Liver (tissue), 3 donors: ENCODE measurements at regions not wholly inside any gene's neighbourhood (a gene's known extent, or its start where the extent isn't known, plus 50 kb on each side); places are given as distances from the start of the nearest gene placed in this dataset.

ENCODE experiments used
- FOXA1 ChIP-seq: IDR thresholded peaks from 2 replicates; pipeline ENCODE4 v1.6.1; 2016; ENCODE audit warnings: antibody characterized with exemption
- FOXA2 ChIP-seq: IDR thresholded peaks from 2 replicates; pipeline ENCODE4 v1.6.1; 2016; ENCODE audit warnings: antibody characterized with exemption
- HNF4A ChIP-seq, 2 donors: conservative IDR thresholded peaks; 2 replicates each; pipeline ENCODE4 v1.6.1; 2016; ENCODE audit warnings: antibody characterized with exemption in 2 of 2, mild to moderate bottlenecking in 2 of 2
- HNF4G ChIP-seq: IDR thresholded peaks from 2 replicates; pipeline ENCODE4 v1.6.1; 2016; ENCODE audit warnings: antibody characterized with exemption
- JUND ChIP-seq, 2 donors: IDR thresholded peaks; 2 replicates each; pipeline ENCODE4 v1.6.1; 2016; ENCODE audit warnings: antibody characterized with exemption in 2 of 2
- RXRA ChIP-seq, 2 donors: IDR thresholded peaks; 2 replicates each; pipeline ENCODE4 v1.6.1; 2017 to 2018; ENCODE audit warnings: antibody characterized with exemption in 2 of 2, mild to moderate bottlenecking in 1 of 2
- SP1 ChIP-seq: IDR thresholded peaks from 2 replicates; pipeline ENCODE4 v1.6.1; 2018; ENCODE audit warnings: antibody characterized with exemption, mild to moderate bottlenecking
- YY1 ChIP-seq: IDR thresholded peaks from 2 replicates; pipeline ENCODE4 v1.6.1; 2016; ENCODE audit warnings: antibody characterized with exemption, mild to moderate bottlenecking
- TF ChIP-seq, protein P1 (sequence below): fragments of 150-350 bp; IDR thresholded peaks from 2 replicates; pipeline ENCODE4 v1.5.1; 2017; ENCODE audit warnings: improper control_type of control experiment, low read depth, low read length; ENCODE audit not compliant: missing input control
- TF ChIP-seq, protein P2 (sequence below): IDR thresholded peaks from 2 replicates; pipeline ENCODE4 v1.6.1; 2016; ENCODE audit warnings: antibody characterized with exemption, mild to moderate bottlenecking
- TF ChIP-seq, protein P3 (sequence below): IDR thresholded peaks from 2 replicates; pipeline ENCODE4 v1.6.1; 2016; ENCODE audit warnings: antibody characterized with exemption
- TF ChIP-seq, protein P4 (sequence below): IDR thresholded peaks from 2 replicates; pipeline ENCODE4 v1.6.1; 2016; ENCODE audit warnings: antibody characterized with exemption
- TF ChIP-seq, protein P5 (sequence below): IDR thresholded peaks from 2 replicates; pipeline ENCODE4 v1.6.1; 2016; ENCODE audit warnings: antibody characterized with exemption
- donor health status: healthy.
- donor health status: healthy.

DNA sequence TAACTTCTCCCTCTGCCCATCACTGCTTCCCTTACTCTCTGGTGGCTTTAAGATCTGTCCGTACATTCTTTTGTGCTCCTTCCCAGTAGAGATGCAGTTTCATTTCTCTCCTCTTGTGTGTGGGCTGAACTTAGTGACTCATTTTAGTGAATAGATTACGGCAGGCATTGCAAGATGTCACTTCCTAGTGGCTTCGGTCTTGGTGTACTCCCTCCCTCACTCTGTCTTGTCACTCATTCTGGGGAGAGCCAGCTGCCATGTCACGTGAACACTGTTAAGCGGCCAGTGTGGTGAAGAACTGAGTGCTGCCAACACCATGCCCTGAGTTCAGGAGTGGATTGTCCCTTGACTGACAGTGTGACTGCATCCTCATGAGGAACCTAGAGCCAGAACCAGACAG is 115.9 kb downstream of the OTOR start:
- TF ChIP-seq, protein P1, sequence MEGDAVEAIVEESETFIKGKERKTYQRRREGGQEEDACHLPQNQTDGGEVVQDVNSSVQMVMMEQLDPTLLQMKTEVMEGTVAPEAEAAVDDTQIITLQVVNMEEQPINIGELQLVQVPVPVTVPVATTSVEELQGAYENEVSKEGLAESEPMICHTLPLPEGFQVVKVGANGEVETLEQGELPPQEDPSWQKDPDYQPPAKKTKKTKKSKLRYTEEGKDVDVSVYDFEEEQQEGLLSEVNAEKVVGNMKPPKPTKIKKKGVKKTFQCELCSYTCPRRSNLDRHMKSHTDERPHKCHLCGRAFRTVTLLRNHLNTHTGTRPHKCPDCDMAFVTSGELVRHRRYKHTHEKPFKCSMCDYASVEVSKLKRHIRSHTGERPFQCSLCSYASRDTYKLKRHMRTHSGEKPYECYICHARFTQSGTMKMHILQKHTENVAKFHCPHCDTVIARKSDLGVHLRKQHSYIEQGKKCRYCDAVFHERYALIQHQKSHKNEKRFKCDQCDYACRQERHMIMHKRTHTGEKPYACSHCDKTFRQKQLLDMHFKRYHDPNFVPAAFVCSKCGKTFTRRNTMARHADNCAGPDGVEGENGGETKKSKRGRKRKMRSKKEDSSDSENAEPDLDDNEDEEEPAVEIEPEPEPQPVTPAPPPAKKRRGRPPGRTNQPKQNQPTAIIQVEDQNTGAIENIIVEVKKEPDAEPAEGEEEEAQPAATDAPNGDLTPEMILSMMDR, result no peak
- TF ChIP-seq, protein P2, sequence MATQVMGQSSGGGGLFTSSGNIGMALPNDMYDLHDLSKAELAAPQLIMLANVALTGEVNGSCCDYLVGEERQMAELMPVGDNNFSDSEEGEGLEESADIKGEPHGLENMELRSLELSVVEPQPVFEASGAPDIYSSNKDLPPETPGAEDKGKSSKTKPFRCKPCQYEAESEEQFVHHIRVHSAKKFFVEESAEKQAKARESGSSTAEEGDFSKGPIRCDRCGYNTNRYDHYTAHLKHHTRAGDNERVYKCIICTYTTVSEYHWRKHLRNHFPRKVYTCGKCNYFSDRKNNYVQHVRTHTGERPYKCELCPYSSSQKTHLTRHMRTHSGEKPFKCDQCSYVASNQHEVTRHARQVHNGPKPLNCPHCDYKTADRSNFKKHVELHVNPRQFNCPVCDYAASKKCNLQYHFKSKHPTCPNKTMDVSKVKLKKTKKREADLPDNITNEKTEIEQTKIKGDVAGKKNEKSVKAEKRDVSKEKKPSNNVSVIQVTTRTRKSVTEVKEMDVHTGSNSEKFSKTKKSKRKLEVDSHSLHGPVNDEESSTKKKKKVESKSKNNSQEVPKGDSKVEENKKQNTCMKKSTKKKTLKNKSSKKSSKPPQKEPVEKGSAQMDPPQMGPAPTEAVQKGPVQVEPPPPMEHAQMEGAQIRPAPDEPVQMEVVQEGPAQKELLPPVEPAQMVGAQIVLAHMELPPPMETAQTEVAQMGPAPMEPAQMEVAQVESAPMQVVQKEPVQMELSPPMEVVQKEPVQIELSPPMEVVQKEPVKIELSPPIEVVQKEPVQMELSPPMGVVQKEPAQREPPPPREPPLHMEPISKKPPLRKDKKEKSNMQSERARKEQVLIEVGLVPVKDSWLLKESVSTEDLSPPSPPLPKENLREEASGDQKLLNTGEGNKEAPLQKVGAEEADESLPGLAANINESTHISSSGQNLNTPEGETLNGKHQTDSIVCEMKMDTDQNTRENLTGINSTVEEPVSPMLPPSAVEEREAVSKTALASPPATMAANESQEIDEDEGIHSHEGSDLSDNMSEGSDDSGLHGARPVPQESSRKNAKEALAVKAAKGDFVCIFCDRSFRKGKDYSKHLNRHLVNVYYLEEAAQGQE, result no peak
- TF ChIP-seq, protein P3, sequence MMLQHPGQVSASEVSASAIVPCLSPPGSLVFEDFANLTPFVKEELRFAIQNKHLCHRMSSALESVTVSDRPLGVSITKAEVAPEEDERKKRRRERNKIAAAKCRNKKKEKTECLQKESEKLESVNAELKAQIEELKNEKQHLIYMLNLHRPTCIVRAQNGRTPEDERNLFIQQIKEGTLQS, result no peak
- TF ChIP-seq, protein P4, sequence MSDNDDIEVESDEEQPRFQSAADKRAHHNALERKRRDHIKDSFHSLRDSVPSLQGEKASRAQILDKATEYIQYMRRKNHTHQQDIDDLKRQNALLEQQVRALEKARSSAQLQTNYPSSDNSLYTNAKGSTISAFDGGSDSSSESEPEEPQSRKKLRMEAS, result no peak
- TF ChIP-seq, protein P5, sequence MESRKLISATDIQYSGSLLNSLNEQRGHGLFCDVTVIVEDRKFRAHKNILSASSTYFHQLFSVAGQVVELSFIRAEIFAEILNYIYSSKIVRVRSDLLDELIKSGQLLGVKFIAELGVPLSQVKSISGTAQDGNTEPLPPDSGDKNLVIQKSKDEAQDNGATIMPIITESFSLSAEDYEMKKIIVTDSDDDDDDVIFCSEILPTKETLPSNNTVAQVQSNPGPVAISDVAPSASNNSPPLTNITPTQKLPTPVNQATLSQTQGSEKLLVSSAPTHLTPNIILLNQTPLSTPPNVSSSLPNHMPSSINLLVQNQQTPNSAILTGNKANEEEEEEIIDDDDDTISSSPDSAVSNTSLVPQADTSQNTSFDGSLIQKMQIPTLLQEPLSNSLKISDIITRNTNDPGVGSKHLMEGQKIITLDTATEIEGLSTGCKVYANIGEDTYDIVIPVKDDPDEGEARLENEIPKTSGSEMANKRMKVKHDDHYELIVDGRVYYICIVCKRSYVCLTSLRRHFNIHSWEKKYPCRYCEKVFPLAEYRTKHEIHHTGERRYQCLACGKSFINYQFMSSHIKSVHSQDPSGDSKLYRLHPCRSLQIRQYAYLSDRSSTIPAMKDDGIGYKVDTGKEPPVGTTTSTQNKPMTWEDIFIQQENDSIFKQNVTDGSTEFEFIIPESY, result no peak
- TF ChIP-seq YY1, result no peak
- no peak for TF ChIP-seq HNF4A (conservative IDR thresholded peaks at IDR 0.05)
- no peak for TF ChIP-seq FOXA1
- TF ChIP-seq JUND (IDR thresholded peaks at IDR 0.05), result no peak
- no peak for TF ChIP-seq HNF4G
- no peak for TF ChIP-seq FOXA2
- TF ChIP-seq SP1, result no peak
- no peak for TF ChIP-seq RXRA (IDR thresholded peaks at IDR 0.05)
